Mucosa of rectum (tissue), 2 donors: ENCODE measurements at regions not wholly inside any gene's neighbourhood (a gene's known extent, or its start where the extent isn't known, plus 50 kb on each side); places are given as distances from the start of the nearest gene placed in this dataset.

ENCODE experiments used
- H3K27ac ChIP-seq, 2 donors: one replicate each; pipeline ENCODE4 v1.7.0; 2013; ENCODE audit warnings: inconsistent platforms in 2 of 2, low read depth in 2 of 2, low read length in 2 of 2
- H3K27me3 ChIP-seq, 2 donors: one replicate each; pipeline ENCODE4 v1.7.0; 2013; ENCODE audit warnings: low read length in 2 of 2; ENCODE audit not compliant: control insufficient read depth in 2 of 2, insufficient read depth in 2 of 2
- H3K36me3 ChIP-seq, 2 donors: one replicate each; pipeline ENCODE4 v1.7.0; 2013; ENCODE audit warnings: low read length in 2 of 2; ENCODE audit not compliant: control insufficient read depth in 2 of 2, insufficient read depth in 2 of 2
- H3K4me1 ChIP-seq, 2 donors: one replicate each; pipeline ENCODE4 v1.7.0; 2013; ENCODE audit warnings: low read length in 2 of 2, mild to moderate bottlenecking in 1 of 2; ENCODE audit not compliant: control insufficient read depth in 2 of 2, insufficient read depth in 2 of 2
- H3K4me3 ChIP-seq, 2 donors: one replicate each; pipeline ENCODE4 v1.7.0; 2013; ENCODE audit warnings: low read length in 2 of 2
- H3K9ac ChIP-seq, 2 donors: one replicate each; pipeline ENCODE4 v1.7.0; 2013; ENCODE audit warnings: low read length in 2 of 2, low read depth in 1 of 2, mild to moderate bottlenecking in 1 of 2
- H3K9me3 ChIP-seq, 2 donors: one replicate each; pipeline ENCODE4 v1.7.0; 2013; ENCODE audit warnings: low read length in 2 of 2; ENCODE audit not compliant: control insufficient read depth in 2 of 2
- donor health status: healthy.
- donor health status: Normal muscosa, but diverticular disease.

- H3K27ac ChIP-seq = no peak overlapping the region
- H3K4me1 ChIP-seq = no peaks in the 10 kb centered on the region
- H3K9me3 ChIP-seq = no peaks in the 10 kb centered on the region
- H3K36me3 ChIP-seq = no peaks in the 10 kb centered on the region
- H3K9ac ChIP-seq = no peak overlapping the region
- no peak overlapping the region for H3K4me3 ChIP-seq
- no peaks in the 10 kb centered on the region for H3K27me3 ChIP-seq
These were observed 365.9 kb downstream of the INHBA start for GRCh38 chr7:41336981-41337380.

GRCh38 chr7:41336455-41336952 lies 366.4 kb downstream of the INHBA start:
- Histone ChIP-seq H3K4me3 (no peak overlapping the region), H3K27ac (no peak overlapping the region), H3K9me3 (no peaks in the 10 kb centered on the region), H3K36me3 (no peaks in the 10 kb centered on the region), H3K9ac (no peak overlapping the region), H3K27me3 (no peaks in the 10 kb centered on the region), H3K4me1 (no peaks in the 10 kb centered on the region)

GRCh38 chr7:41334071-41334862 lies 368.6 kb downstream of the INHBA start:
- Histone ChIP-seq H3K27ac (no peak overlapping the region), H3K4me1 (no peaks in the 10 kb centered on the region), H3K9me3 (no peaks in the 10 kb centered on the region), H3K4me3 (no peak overlapping the region), H3K36me3 (no peaks in the 10 kb centered on the region), H3K9ac (no peak overlapping the region), H3K27me3 (no peaks in the 10 kb centered on the region)

GRCh38 chr7:41333511-41333910 lies 369.4 kb downstream of the INHBA start:
- H3K27ac ChIP-seq = no peak overlapping the region
- H3K4me3 ChIP-seq = no peak overlapping the region
- H3K9ac ChIP-seq = no peak overlapping the region
- no peaks in the 10 kb centered on the region for H3K36me3 ChIP-seq
- no peaks in the 10 kb centered on the region for H3K9me3 ChIP-seq
- H3K27me3 ChIP-seq = no peaks in the 10 kb centered on the region
- no peaks in the 10 kb centered on the region for H3K4me1 ChIP-seq

- Histone ChIP-seq H3K27me3 (no peaks in the 10 kb centered on the region), H3K4me3 (no peak overlapping the region), H3K36me3 (no peaks in the 10 kb centered on the region), H3K9ac (no peak overlapping the region), H3K27ac (no peak overlapping the region), H3K9me3 (no peaks in the 10 kb centered on the region), H3K4me1 (no peaks in the 10 kb centered on the region)
These were observed 371.7 kb downstream of the INHBA start for GRCh38 chr7:41331194-41331593.

- no peaks in the 10 kb centered on the region for H3K4me1 ChIP-seq
- no peaks in the 10 kb centered on the region for H3K36me3 ChIP-seq
- no peak overlapping the region for H3K27ac ChIP-seq
- no peak overlapping the region for H3K9ac ChIP-seq
- H3K9me3 ChIP-seq = no peaks in the 10 kb centered on the region
- no peaks in the 10 kb centered on the region for H3K27me3 ChIP-seq
- H3K4me3 ChIP-seq = no peak overlapping the region
These were observed 374.3 kb downstream of the INHBA start for GRCh38 chr7:41328544-41328943.

- no peaks in the 10 kb centered on the region for H3K36me3 ChIP-seq
- H3K27me3 ChIP-seq = no peaks in the 10 kb centered on the region
- no peak overlapping the region for H3K27ac ChIP-seq
- H3K9ac ChIP-seq = no peak overlapping the region
- no peaks in the 10 kb centered on the region for H3K9me3 ChIP-seq
- no peaks in the 10 kb centered on the region for H3K4me1 ChIP-seq
- no peak overlapping the region for H3K4me3 ChIP-seq
These were observed 374.8 kb downstream of the INHBA start for GRCh38 chr7:41328131-41328530.

GRCh38 chr7:41326616-41327015 lies 376.3 kb downstream of the INHBA start:
- no peak overlapping the region for H3K4me3 ChIP-seq
- no peaks in the 10 kb centered on the region for H3K27me3 ChIP-seq
- no peak overlapping the region for H3K9ac ChIP-seq
- H3K36me3 ChIP-seq = no peaks in the 10 kb centered on the region
- H3K27ac ChIP-seq = no peak overlapping the region
- no peaks in the 10 kb centered on the region for H3K9me3 ChIP-seq
- H3K4me1 ChIP-seq = no peaks in the 10 kb centered on the region

GRCh38 chr7:41323806-41324205 lies 379.1 kb downstream of the INHBA start:
- Histone ChIP-seq H3K4me1 (no peaks in the 10 kb centered on the region), H3K4me3 (no peak overlapping the region), H3K9me3 (no peaks in the 10 kb centered on the region), H3K27me3 (no peaks in the 10 kb centered on the region), H3K9ac (no peak overlapping the region), H3K27ac (no peak overlapping the region), H3K36me3 (no peaks in the 10 kb centered on the region)

GRCh38 chr7:41319581-41319980 lies 383.3 kb downstream of the INHBA start:
- Histone ChIP-seq H3K9me3 (no peaks in the 10 kb centered on the region), H3K4me1 (peaks cover 4 to 11% of the 10 kb centered on the region in 2 donors), H3K36me3 (no peaks in the 10 kb centered on the region), H3K27me3 (no peaks in the 10 kb centered on the region), H3K9ac (no peak overlapping the region), H3K27ac (no peak overlapping the region), H3K4me3 (no peak overlapping the region)
